ENCODE measurements at regions not wholly inside any gene's neighbourhood (a gene's known extent, or its start where the extent isn't known, plus 50 kb on each side); places are given as distances from the start of the nearest gene placed in this dataset.
A peak's percentile ranks its signal among the peaks of the same experiment; 100 is the strongest.

DNA sequence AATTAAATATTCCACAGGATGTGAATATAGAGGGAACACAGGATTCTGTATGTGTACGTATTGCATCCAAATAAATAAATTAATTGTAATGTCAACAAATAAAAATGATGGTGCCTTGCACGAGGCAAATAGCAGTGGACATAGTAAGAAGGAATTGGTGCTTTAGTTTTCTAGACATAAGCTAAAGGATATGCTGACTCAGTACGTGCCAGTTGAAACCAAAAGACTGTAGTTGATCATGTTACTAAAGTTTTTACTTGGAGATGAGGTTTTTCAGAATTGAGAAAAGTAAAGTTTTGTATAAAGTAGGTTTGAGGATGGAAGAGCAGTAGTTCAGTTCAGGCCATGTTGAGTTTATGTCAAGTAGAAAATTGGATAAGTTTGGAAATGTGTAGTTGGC, 807.2 kb downstream of the SLC16A7 start:
- Histone ChIP-seq H3K36me3 (ENCODE audit: control insufficient read depth, insufficient read depth, low read length, severe bottlenecking) (no peaks in the 10 kb centered on the region), H3K4me3 (ENCODE audit: low read length) (no peak overlapping the region), H3K9ac (ENCODE audit: low read length) (no peak overlapping the region), H3K27me3 (replicated peaks; ENCODE audit: control insufficient read depth, insufficient read depth, low read length) (no peaks in the 10 kb centered on the region), H3K9me3 (ENCODE audit: control insufficient read depth, low read length) (no peaks in the 10 kb centered on the region), H3K4me1 (ENCODE audit: control insufficient read depth, insufficient read depth, low read length) (no peaks in the 10 kb centered on the region)
- DNase-seq (ENCODE audit: low read depth): no peak

DNA sequence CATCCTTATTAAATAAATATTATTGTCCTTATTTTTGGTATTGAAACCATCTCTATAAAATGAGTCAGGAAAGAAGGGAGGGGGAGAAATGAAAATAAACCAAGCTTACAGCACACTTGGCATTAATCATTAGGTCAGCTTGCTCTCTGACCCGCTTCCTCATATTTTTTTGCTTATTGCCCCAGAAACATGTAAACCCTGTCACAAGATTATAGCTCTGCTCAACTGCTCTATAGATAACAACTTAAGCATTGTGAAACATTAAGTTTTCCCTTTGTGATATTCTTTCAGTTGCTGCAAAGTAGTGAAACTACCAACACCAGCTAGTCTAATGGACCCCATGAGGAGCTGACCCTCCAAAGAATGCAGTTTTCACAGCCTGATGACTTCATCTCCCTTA, 819.5 kb downstream of the SLC16A7 start:
- DNase-seq (ENCODE audit: low read depth): no peak
- no peaks in the 10 kb centered on the region for H3K36me3 ChIP-seq (ENCODE audit: control insufficient read depth, insufficient read depth, low read length, severe bottlenecking)
- peaks cover 11% of the 10 kb centered on the region for H3K9me3 ChIP-seq (ENCODE audit: control insufficient read depth, low read length)
- no peaks in the 10 kb centered on the region for H3K4me1 ChIP-seq (ENCODE audit: control insufficient read depth, insufficient read depth, low read length)
- H3K27me3 ChIP-seq (replicated peaks; ENCODE audit: control insufficient read depth, insufficient read depth, low read length): no peaks in the 10 kb centered on the region
- H3K4me3 ChIP-seq (ENCODE audit: low read length): no peak overlapping the region
- no peak overlapping the region for H3K9ac ChIP-seq (ENCODE audit: low read length)

DNA sequence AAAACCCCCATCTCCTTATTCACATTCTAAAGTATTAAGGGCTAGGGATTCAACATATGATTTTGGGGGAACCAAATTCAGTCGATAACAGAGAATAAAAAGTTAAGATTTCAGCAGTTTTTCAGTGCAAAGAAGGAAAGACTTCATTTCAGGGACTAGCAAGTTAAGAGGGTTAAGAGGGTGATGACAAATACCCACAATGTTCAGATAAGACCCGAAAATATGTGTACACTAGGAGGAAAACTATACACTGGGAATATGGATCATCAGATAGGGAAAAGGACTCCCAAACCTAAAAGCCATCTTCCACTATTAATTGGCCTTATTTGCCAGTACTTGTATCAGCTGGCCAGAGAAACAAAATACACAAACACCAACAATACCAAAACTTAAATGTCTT, 824.2 kb downstream of the SLC16A7 start:
- DNase-seq (ENCODE audit: low read depth): no peak
- H3K27me3 ChIP-seq (replicated peaks; ENCODE audit: control insufficient read depth, insufficient read depth, low read length): no peaks in the 10 kb centered on the region
- no peak overlapping the region for H3K9ac ChIP-seq (ENCODE audit: low read length)
- H3K36me3 ChIP-seq (ENCODE audit: control insufficient read depth, insufficient read depth, low read length, severe bottlenecking): no peaks in the 10 kb centered on the region
- H3K4me3 ChIP-seq (ENCODE audit: low read length): no peak overlapping the region
- no peaks in the 10 kb centered on the region for H3K4me1 ChIP-seq (ENCODE audit: control insufficient read depth, insufficient read depth, low read length)
- H3K9me3 ChIP-seq (ENCODE audit: control insufficient read depth, low read length): peaks cover 24% of the 10 kb centered on the region

- H3K36me3 ChIP-seq (ENCODE audit: control insufficient read depth, insufficient read depth, low read length, severe bottlenecking): no peaks in the 10 kb centered on the region
- peaks cover 13% of the 10 kb centered on the region for H3K9me3 ChIP-seq (ENCODE audit: control insufficient read depth, low read length)
- peak; percentile 15 for DNase-seq (ENCODE audit: low read depth)
- H3K9ac ChIP-seq (ENCODE audit: low read length): no peak overlapping the region
- H3K27me3 ChIP-seq (replicated peaks; ENCODE audit: control insufficient read depth, insufficient read depth, low read length): no peaks in the 10 kb centered on the region
- H3K4me3 ChIP-seq (ENCODE audit: low read length): no peak overlapping the region
- no peaks in the 10 kb centered on the region for H3K4me1 ChIP-seq (ENCODE audit: control insufficient read depth, insufficient read depth, low read length)
These were observed 825.9 kb downstream of the SLC16A7 start for GRCh38 chr12:60421741-60422140.

DNA sequence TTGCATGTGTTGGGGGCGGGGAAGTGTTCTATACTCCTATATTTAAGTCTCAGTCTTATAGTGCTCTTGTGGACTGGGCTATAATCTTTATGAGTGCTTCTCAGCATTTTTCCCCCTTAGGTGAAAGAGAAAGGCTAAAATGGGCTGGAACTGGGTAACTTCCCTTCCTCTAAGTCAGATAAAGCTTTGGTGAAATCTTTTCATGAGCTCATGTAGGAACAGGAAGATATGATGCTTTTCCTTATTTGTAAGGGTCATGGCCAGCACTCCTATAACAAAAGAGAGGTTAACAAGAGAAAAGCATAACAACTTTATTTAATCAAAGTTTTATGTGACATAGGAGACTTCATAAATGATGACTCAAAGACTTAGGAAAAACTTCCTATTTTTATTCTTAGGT, 841.5 kb downstream of the SLC16A7 start:
- Histone ChIP-seq H3K27me3 (replicated peaks; ENCODE audit: control insufficient read depth, insufficient read depth, low read length) (no peaks in the 10 kb centered on the region), H3K36me3 (ENCODE audit: control insufficient read depth, insufficient read depth, low read length, severe bottlenecking) (no peaks in the 10 kb centered on the region), H3K9ac (ENCODE audit: low read length) (no peak overlapping the region), H3K4me1 (ENCODE audit: control insufficient read depth, insufficient read depth, low read length) (no peaks in the 10 kb centered on the region), H3K4me3 (ENCODE audit: low read length) (no peak overlapping the region), H3K9me3 (ENCODE audit: control insufficient read depth, low read length) (no peaks in the 10 kb centered on the region)
- DNase-seq (ENCODE audit: low read depth): no peak

DNA sequence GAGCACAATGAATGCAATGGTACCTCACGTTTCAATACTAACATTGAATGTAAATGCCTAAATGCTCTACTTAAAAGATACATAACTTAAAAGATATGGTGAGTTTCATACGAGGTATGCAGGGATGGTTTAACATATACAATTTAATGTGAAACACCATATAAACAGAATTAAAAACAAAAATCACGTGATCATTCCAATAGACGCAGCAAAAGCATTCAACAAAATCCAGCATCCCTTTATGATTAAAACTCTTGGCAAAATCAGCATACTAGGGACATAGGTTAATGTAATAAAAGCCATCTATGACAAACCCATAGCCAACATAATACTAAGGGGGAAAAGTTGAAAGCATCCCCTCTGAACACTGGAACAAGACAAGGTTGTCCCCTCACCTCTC, 845.7 kb downstream of the SLC16A7 start:
- Histone ChIP-seq H3K36me3 (ENCODE audit: control insufficient read depth, insufficient read depth, low read length, severe bottlenecking) (no peaks in the 10 kb centered on the region), H3K27me3 (replicated peaks; ENCODE audit: control insufficient read depth, insufficient read depth, low read length) (no peaks in the 10 kb centered on the region), H3K4me3 (ENCODE audit: low read length) (no peak overlapping the region), H3K9me3 (ENCODE audit: control insufficient read depth, low read length) (peaks cover 9% of the 10 kb centered on the region), H3K4me1 (ENCODE audit: control insufficient read depth, insufficient read depth, low read length) (no peaks in the 10 kb centered on the region), H3K9ac (ENCODE audit: low read length) (no peak overlapping the region)
- no peak for DNase-seq (ENCODE audit: low read depth)

GRCh38 chr12:60451457-60451856, 855.6 kb downstream of the SLC16A7 start:
- Histone ChIP-seq H3K4me1 (ENCODE audit: control insufficient read depth, insufficient read depth, low read length) (no peaks in the 10 kb centered on the region), H3K27me3 (replicated peaks; ENCODE audit: control insufficient read depth, insufficient read depth, low read length) (no peaks in the 10 kb centered on the region), H3K9ac (ENCODE audit: low read length) (no peak overlapping the region), H3K36me3 (ENCODE audit: control insufficient read depth, insufficient read depth, low read length, severe bottlenecking) (no peaks in the 10 kb centered on the region), H3K9me3 (ENCODE audit: control insufficient read depth, low read length) (no peaks in the 10 kb centered on the region), H3K4me3 (ENCODE audit: low read length) (no peak overlapping the region)
- no peak for DNase-seq (ENCODE audit: low read depth)

DNA sequence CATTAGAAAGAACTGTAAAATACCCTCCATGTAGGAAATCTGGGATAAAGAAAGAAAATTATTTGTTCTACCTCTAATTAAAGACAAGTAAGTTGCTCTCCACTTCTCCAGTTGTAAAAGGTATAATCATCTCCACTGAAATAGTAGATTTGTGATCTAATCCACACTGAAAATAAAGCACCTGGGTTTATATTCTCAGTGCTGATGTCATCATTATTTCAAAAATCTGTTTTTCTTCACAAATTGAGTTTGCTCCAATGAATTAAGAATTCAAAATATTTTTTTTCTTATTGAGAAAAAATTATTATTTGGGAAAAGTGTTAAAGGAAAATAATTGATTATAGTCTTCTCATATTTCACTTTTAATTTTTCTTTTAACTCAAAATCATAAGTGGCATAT, 869.2 kb downstream of the SLC16A7 start:
- Histone ChIP-seq H3K9me3 (ENCODE audit: control insufficient read depth, low read length) (no peaks in the 10 kb centered on the region), H3K36me3 (ENCODE audit: control insufficient read depth, insufficient read depth, low read length, severe bottlenecking) (no peaks in the 10 kb centered on the region), H3K27me3 (replicated peaks; ENCODE audit: control insufficient read depth, insufficient read depth, low read length) (no peaks in the 10 kb centered on the region), H3K4me1 (ENCODE audit: control insufficient read depth, insufficient read depth, low read length) (no peaks in the 10 kb centered on the region), H3K4me3 (ENCODE audit: low read length) (no peak overlapping the region), H3K9ac (ENCODE audit: low read length) (no peak overlapping the region)
- DNase-seq (ENCODE audit: low read depth): no peak

DNA sequence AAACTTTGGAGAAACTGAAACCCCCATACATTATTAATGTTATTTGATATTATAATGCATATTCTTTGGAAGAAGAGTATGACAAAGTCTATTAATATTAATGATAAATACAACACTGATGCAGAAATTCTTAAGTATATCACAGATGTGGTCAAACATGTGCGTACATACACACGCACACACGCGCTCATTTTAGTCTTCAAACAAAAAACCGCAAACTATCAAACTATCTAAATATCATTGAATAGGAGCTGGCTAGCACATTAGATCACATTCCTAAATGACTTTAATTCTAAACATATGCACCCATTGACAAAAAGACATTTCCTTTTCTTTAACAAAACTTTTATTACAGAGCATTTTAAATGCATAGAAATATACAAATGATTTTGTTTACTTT, 872.7 kb downstream of the SLC16A7 start:
- H3K9me3 ChIP-seq (ENCODE audit: control insufficient read depth, low read length): no peaks in the 10 kb centered on the region
- H3K9ac ChIP-seq (ENCODE audit: low read length): no peak overlapping the region
- no peak for DNase-seq (ENCODE audit: low read depth)
- no peaks in the 10 kb centered on the region for H3K36me3 ChIP-seq (ENCODE audit: control insufficient read depth, insufficient read depth, low read length, severe bottlenecking)
- no peak overlapping the region for H3K4me3 ChIP-seq (ENCODE audit: low read length)
- H3K4me1 ChIP-seq (ENCODE audit: control insufficient read depth, insufficient read depth, low read length): no peaks in the 10 kb centered on the region
- H3K27me3 ChIP-seq (replicated peaks; ENCODE audit: control insufficient read depth, insufficient read depth, low read length): no peaks in the 10 kb centered on the region

DNA sequence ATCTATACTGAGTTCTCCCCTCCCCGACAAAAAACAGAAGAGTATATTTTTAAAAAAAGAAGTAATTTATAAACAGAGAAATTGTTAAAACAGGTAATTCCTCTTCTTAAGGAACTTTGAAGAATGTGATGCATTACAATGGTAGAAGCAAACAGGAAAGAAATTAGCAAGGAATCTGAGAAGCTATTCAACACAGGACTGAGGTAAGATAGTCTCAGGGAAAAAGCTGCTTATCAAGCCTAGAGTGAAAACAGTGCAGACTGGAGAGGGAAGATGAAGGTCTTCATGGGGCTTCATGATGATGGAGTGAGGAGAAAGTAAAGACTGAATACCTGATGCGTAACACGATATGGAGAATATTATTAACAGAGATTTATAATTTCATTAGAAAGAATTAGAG, 880.0 kb downstream of the SLC16A7 start:
- Histone ChIP-seq H3K27me3 (replicated peaks; ENCODE audit: control insufficient read depth, insufficient read depth, low read length) (no peaks in the 10 kb centered on the region), H3K4me3 (ENCODE audit: low read length) (no peak overlapping the region), H3K4me1 (ENCODE audit: control insufficient read depth, insufficient read depth, low read length) (no peaks in the 10 kb centered on the region), H3K9me3 (ENCODE audit: control insufficient read depth, low read length) (no peaks in the 10 kb centered on the region), H3K36me3 (ENCODE audit: control insufficient read depth, insufficient read depth, low read length, severe bottlenecking) (no peaks in the 10 kb centered on the region), H3K9ac (ENCODE audit: low read length) (no peak overlapping the region)
- no peak for DNase-seq (ENCODE audit: low read depth)

GRCh38 chr12:60487284-60487683, 891.5 kb downstream of the SLC16A7 start:
- no peaks in the 10 kb centered on the region for H3K36me3 ChIP-seq (ENCODE audit: control insufficient read depth, insufficient read depth, low read length, severe bottlenecking)
- peaks cover 5% of the 10 kb centered on the region for H3K9me3 ChIP-seq (ENCODE audit: control insufficient read depth, low read length)
- DNase-seq (ENCODE audit: low read depth): no peak
- H3K4me1 ChIP-seq (ENCODE audit: control insufficient read depth, insufficient read depth, low read length): no peaks in the 10 kb centered on the region
- no peak overlapping the region for H3K9ac ChIP-seq (ENCODE audit: low read length)
- no peaks in the 10 kb centered on the region for H3K27me3 ChIP-seq (replicated peaks; ENCODE audit: control insufficient read depth, insufficient read depth, low read length)
- no peak overlapping the region for H3K4me3 ChIP-seq (ENCODE audit: low read length)

GRCh38 chr12:60489071-60489470, 893.2 kb downstream of the SLC16A7 start:
- Histone ChIP-seq H3K9ac (ENCODE audit: low read length) (no peak overlapping the region), H3K4me1 (ENCODE audit: control insufficient read depth, insufficient read depth, low read length) (no peaks in the 10 kb centered on the region), H3K4me3 (ENCODE audit: low read length) (no peak overlapping the region), H3K27me3 (replicated peaks; ENCODE audit: control insufficient read depth, insufficient read depth, low read length) (no peaks in the 10 kb centered on the region), H3K36me3 (ENCODE audit: control insufficient read depth, insufficient read depth, low read length, severe bottlenecking) (no peaks in the 10 kb centered on the region), H3K9me3 (ENCODE audit: control insufficient read depth, low read length) (no peaks in the 10 kb centered on the region)
- peak; percentile 36 for DNase-seq (ENCODE audit: low read depth)

Measured in adipocyte (in vitro differentiated cells).